HL-60 (cell line): ENCODE measurements at regions not wholly inside any gene's neighbourhood (a gene's known extent, or its start where the extent isn't known, plus 50 kb on each side); places are given as distances from the start of the nearest gene placed in this dataset.

ENCODE experiments used
- GABPA ChIP-seq: IDR thresholded peaks from 2 replicates; pipeline ENCODE4 v1.6.1; 2012; ENCODE audit warnings: low read depth
- POLR2AphosphoS5 ChIP-seq: IDR thresholded peaks from 2 replicates; pipeline ENCODE4 v1.6.1; 2012; ENCODE audit warnings: low read depth
- TF ChIP-seq, protein P1 (sequence below): IDR thresholded peaks from one replicate; pipeline ENCODE4 v1.5.1; 2011; ENCODE audit warnings: low read length, control low read depth, inconsistent platforms; ENCODE audit not compliant: insufficient read depth

DNA sequence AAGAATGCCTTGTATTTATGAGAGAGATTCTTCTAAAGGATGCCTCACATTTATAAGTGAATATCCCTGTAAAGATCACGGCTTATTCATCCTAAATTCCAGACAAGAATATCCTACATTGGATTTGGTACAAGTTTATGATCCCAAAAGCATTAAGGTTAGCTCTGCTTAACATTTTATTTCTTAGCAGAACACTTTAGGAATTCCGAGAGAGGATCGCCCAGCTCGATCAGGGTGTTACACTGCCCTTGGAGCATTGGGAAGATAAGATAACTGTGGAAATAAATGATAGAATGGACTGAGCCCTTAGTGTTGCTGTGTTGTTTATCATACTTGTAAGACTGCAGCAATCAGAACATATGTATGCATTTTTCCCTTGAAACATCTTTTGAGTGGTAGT, 223.0 kb upstream of the CDIN1 start:
- TF ChIP-seq POLR2AphosphoS5 (no peak), GABPA (no peak)
- TF ChIP-seq, protein P1, sequence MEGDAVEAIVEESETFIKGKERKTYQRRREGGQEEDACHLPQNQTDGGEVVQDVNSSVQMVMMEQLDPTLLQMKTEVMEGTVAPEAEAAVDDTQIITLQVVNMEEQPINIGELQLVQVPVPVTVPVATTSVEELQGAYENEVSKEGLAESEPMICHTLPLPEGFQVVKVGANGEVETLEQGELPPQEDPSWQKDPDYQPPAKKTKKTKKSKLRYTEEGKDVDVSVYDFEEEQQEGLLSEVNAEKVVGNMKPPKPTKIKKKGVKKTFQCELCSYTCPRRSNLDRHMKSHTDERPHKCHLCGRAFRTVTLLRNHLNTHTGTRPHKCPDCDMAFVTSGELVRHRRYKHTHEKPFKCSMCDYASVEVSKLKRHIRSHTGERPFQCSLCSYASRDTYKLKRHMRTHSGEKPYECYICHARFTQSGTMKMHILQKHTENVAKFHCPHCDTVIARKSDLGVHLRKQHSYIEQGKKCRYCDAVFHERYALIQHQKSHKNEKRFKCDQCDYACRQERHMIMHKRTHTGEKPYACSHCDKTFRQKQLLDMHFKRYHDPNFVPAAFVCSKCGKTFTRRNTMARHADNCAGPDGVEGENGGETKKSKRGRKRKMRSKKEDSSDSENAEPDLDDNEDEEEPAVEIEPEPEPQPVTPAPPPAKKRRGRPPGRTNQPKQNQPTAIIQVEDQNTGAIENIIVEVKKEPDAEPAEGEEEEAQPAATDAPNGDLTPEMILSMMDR, result no peak
